HG03039 (cell line): ENCODE measurements at regions not wholly inside any gene's neighbourhood (a gene's known extent, or its start where the extent isn't known, plus 50 kb on each side); places are given as distances from the start of the nearest gene placed in this dataset.
"Not testable (repeated sequence)": the region's sequence is repeated elsewhere in the genome, so short reads cannot be mapped to it uniquely, and the experiment has no call there.

Source experiments
- ATAC-seq: cut with Tn5 transposase; IDR thresholded peaks from one replicate; pipeline ENCODE4 v1.9.1; 2021; ENCODE audit warnings: mild to moderate bottlenecking, moderate library complexity; ENCODE audit not compliant: unreplicated experiment

DNA sequence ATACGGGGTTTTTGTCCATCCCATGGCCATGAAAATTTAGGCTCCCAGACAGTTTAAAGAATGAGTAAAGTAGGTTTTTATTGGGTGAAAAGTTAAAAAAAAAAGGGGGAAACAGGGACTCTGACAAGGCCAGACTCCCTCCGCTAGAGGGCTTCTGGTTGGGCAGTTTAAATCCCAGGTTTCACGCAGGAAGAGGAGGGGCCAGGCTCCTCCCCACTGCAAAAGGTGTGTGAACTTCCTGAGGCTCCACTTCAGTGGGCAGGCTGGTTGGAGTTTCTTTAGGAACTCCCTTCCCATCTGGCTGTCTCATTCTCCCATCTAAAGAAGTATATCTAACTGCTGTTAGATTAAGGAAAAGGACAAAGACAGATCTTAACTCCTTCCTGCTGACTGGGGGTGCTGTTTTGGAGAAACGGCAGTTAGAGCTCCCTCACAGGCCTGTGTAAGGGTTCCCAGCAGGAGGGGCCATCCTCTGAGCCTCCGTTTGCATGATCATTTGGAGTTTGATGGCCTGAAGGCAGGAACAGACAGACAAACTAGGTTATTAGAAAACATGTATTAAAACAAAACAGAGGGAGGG lies 1160.7 kb downstream of the CNTNAP5 start:
- no peak for ATAC-seq

DNA sequence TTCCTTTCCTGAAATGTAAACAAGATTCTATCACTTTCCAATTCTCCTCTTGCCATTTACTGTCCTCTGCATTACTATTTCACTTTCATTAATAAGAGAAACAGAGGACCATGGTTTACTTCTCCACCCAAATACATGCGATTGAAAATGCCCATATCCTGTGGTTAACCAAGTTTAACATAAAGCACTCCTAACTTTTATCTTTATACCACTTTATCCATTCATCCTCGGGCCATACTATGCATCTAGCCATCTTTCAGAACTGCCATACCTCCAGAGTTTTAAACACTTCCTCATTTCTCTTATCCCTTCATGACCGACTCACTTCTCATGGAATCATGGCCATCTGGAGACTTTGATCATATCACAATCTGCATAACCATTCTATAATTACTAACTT lies 1182.3 kb downstream of the CNTNAP5 start:
- ATAC-seq = no peak

DNA sequence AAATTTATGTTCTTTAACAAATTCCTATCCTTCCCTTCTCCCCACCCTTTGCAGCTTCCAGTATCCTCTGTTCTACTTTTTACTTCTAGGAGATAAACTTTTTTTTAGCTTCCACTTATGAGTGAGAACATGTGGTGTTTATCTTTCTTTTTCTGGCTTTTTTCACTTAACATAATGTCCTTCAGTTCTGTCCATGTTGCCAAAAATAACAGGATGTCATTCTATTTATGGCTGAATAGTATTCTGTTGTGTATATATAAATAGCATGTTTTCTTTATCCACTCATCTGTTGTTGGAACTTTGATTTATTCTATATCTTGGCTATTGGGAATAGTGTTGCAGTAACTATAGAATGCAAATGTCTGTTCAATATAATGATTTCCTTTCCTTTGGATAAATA lies 1191.2 kb downstream of the CNTNAP5 start:
- no peak for ATAC-seq

- no peak for ATAC-seq
Measured at GRCh38 chr2:125224188-125224587, 1199.1 kb downstream of the CNTNAP5 start.

GRCh38 chr2:125224830-125225229 lies 1199.7 kb downstream of the CNTNAP5 start:
- ATAC-seq = no peak

DNA sequence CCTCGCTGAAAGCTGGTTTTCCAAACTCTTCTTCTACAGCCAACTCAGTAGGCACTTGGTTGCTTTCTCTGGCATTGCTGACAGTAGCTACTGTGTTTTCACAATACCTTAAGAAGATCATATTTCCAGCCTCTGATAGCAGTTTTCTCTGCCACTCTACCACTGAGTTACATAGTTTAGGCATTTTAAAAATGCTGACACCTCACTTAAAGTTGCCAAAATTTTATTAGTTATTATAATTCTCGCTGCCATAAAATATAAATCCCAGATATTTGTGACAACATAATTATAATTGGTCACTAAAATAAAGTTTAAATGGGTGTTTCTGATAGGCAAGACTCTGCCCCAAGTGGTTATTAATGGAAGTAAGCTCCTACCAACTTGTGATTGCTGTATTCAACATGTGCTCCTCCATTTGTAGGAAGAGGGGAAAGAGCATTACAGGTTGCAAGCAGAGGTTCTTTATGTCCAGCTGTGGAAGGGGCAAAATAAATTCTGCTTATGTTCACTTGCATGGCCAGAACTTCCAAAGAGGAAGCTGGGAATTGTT lies 1202.8 kb downstream of the CNTNAP5 start:
- ATAC-seq = no peak

- no peak for ATAC-seq
Measured at GRCh38 chr2:125240870-125241269, 1215.8 kb downstream of the CNTNAP5 start.

DNA sequence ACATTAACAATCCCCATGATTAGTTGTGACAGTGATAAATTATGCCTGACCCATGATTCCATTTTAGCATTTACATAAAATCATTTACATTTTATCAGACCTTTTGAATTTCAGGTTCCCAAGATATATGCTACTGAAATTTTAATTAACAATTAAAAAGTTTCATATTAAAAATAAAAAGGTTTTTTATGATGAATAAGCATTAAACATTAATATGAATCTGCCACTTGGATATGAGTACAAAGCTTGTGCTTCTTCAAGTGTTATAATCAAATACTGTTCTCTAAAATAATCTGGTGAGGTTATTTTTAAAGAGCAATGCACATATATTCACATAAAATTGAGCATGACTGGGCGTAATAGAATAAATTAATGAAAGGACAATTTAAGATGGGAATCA lies 1218.0 kb downstream of the CNTNAP5 start:
- no peak for ATAC-seq

GRCh38 chr2:125254010-125254409 lies 1228.9 kb downstream of the CNTNAP5 start:
- no peak for ATAC-seq

GRCh38 chr2:125259451-125259850 lies 1234.4 kb downstream of the CNTNAP5 start:
- ATAC-seq = no peak

GRCh38 chr2:125260366-125260930 lies 1235.4 kb downstream of the CNTNAP5 start:
- not testable (repeated sequence) for ATAC-seq

DNA sequence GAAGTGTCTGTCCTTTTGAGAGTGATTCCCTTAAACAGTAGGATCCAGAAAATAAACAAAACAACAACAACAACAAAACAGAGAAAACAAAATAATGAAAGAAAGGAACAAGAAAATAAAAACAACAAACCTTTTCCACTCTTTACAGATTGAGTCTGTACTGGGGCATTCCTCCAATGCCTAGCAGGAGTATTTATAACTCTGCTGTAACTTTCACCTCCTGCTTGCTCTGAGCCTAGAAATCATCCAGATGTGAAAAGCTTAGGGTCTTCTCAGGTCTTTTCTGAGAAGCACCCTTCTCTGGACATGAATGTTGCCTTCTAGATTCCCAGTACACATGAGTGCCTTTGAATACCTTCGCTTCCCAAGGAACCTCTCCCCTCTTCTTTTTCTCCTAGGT lies 1239.4 kb downstream of the CNTNAP5 start:
- no peak for ATAC-seq

GRCh38 chr2:125267683-125268082 lies 1242.6 kb downstream of the CNTNAP5 start:
- no peak for ATAC-seq

DNA sequence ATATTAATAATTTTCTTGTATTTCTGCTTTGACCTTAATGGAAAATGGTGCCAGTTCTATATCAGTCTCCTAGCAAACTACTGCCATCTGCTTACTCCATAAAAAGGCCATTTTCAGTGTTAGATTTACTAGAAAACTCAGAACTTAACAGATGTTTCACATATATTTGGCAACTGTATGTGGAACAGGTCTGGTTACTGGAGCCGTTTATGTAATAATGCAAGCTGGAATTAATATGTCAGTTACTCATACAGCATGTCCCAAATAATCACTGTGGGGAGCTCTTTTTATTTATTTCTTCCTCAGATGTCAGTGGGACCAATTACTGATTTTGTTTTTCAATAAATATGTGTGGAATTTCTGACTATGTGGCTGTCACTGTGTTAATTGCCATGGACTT lies 1247.6 kb downstream of the CNTNAP5 start:
- no peak for ATAC-seq

GRCh38 chr2:125274718-125275117 lies 1249.6 kb downstream of the CNTNAP5 start:
- no peak for ATAC-seq

DNA sequence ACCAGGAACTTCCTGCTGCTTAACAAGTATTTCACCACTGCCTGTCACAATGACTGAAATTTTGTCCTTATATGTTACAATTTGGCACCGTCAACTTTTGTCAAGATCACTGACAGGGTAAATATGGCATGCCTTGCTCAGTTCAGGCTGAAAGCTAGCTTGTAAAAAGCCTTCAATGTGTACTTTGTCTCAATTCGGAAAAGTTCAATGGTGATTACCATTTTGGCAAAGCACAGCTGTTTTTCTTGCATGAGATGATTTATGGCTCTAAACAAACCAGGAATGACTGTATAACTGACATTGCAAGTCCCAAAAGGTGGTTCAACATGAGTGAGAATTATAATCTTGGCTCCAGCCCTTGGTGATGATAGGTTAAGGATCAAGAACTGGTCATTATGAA lies 1255.2 kb downstream of the CNTNAP5 start:
- no peak for ATAC-seq

GRCh38 chr2:125281242-125281641 lies 1256.2 kb downstream of the CNTNAP5 start:
- no peak for ATAC-seq

- ATAC-seq = no peak
Measured at GRCh38 chr2:125296742-125297141, 1271.7 kb downstream of the CNTNAP5 start.

GRCh38 chr2:125310657-125311364 lies 1285.7 kb downstream of the CNTNAP5 start:
- no peak for ATAC-seq

- ATAC-seq = no peak
Measured at GRCh38 chr2:125312342-125312741, 1287.3 kb downstream of the CNTNAP5 start.

- ATAC-seq = no peak
Measured at GRCh38 chr2:125313806-125314205, 1288.7 kb downstream of the CNTNAP5 start.

DNA sequence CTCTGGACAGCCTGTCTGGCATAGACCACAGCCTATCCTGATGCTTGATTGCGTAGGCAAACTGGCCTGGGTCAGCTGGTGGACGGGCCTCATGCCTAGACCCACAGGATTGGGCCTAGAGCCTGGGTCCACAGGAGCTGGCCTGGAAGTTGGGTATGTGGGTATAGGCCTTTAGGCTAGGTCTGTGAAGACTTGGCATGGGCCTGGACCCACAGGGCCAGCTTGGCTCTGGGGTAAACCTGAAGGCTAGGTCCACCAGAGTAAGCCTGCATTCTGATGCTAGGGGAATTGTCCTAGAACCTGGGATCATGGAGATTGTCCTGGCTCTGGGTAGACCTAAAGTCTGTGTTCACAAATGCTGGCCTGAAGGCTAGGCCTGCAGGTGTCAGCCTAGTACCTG lies 1293.7 kb downstream of the CNTNAP5 start:
- ATAC-seq = no peak
